HG03571 (cell line): ENCODE measurements at regions not wholly inside any gene's neighbourhood (a gene's known extent, or its start where the extent isn't known, plus 50 kb on each side); places are given as distances from the start of the nearest gene placed in this dataset.
"Not testable (repeated sequence)": the region's sequence is repeated elsewhere in the genome, so short reads cannot be mapped to it uniquely, and the experiment has no call there.

Experiments
- ATAC-seq: cut with Tn5 transposase; IDR thresholded peaks from one replicate; pipeline ENCODE4 v1.9.1; 2021; ENCODE audit not compliant: unreplicated experiment

DNA sequence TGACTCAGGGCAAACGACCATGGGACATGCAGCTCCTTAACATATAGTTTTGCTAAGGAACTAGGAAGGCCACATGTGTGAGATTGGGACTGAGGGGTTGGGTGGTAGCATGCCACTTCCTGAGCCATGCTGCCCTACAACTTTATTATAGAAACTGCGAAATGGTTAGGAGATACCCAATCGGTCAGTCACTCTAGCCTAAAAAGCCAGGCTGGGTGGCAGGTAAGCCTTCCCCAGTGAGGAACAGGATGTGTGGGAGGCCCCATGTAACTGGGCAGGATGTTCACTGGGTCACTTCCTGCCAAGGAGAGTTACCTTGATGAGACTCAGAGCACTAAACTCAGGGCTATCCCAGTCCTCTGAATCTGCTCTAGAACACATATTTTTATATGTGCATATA, 123.5 kb downstream of the MAP3K7 start:
- no peak for ATAC-seq

DNA sequence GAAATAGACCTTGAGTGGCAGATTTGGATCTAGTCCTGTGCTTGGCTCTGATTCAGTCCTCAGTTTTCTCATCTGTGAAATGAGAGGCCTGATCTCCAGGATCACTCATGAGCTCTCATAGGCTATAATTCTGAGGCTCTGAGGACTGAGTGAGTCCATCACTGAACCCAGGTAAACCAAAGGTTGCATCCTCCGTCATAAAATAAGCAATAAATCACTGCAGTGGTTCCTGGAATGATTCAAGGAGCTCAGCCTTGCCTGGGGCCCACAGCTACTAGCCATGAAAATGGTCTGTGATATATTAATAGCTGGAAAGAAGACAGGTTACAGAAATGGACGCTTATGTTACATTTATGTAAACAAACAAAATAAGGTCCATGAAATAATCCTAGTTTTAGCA, 124.8 kb downstream of the MAP3K7 start:
- ATAC-seq: no peak

DNA sequence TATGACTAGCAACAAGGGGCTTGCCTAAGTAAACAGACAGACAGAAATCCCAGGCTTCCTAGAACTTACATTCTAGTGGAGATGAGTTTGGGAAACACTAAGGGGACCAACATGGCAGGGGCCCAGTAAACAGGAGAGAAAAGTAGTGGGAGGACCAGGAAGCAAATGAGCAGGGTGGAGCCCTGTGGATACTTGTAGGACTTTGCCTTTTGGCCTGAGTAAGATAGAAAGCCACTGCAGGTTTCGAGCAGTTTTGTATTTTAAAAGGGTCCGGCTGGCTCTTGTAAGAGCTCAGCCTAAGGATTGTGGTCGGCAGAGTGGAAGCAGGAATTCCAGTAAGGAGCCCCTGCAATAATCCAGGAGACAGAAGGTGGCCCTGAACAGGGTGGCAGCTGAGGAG, 125.5 kb downstream of the MAP3K7 start:
- no peak for ATAC-seq

DNA sequence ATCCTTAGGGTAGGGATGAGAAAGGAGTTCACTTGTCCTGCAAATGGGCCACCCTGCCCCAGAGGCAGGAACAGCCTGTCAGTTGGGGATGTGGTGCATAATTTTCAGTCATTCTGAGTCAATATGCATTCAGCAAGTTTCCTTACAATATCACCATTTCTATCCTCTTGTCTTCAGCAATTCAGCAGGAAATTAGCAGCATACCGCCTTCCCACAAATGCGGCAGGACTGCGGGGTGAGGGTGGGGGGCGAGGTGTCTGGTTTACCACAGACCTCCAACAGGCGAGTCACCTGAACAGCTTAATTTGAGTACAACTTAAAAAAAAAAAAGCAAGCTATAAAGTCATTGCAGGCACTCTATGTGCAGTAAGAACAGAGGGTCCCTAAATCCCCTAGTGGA, 126.8 kb downstream of the MAP3K7 start:
- no peak for ATAC-seq

DNA sequence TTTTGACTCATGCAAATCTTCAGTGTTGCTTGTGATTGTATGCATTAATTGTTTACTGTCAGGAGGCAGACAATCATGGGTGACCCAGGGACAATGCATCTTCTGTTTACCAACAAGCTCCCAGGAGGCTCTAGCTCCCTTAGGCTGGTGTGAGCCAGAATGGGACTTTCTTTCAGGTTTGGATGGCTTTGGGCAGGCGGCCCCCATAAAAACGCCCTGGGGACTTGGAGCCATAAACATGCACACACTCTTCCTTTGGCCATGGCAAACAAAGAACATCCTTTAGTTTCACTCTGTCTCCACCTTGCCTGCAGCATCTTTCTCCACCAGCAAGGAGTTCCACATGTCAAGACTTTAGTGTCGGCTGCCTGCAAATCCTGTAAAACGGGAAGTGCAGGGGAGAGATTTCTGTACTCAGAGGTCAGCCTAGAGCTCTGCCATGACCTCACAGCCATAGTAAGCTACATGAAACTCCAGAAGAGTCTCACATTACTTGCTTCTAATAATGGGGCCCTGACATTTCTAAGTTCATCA, 127.6 kb downstream of the MAP3K7 start:
- no peak for ATAC-seq

DNA sequence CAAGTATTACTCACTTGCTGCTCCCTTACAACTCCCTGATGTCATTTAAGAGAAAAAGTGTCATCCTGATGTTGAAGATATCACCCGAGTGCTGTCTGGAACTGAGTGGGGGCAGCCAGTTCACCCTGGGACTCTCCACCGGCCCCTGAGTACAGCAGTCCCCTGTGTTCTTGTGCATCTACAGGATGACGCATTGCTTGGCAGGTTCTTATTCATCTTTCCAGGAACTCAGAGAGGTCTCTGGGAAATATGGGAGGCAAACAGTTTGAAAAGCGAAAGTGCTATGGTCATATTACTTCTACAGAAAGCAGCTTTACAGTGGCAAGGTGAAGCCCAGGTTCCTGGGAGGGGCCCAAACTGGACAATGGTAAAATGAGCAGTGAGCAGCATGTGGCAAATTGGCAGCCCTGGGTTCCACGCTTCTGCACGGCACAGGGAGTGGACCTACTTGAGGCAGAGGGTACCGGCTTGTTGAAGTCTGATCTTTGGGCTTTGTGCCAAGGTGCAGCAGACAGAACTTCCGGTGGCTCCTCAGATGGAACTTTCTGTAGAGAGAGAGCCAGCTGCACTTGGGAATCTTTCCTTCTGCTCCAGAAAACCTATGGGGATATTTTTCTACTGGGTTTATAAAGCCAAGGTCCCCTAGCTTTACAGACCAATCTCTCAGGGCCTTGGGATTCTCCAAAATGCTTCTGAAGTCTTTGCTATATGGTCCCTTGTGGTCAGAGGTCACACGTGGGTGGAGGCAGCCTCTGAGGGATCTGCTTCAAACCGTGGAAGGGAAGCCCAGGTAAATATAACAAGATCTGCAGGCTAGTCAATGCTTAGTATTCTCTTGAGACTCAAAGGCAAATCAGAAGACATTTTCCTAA, 128.3 kb downstream of the MAP3K7 start:
- no peak for ATAC-seq

DNA sequence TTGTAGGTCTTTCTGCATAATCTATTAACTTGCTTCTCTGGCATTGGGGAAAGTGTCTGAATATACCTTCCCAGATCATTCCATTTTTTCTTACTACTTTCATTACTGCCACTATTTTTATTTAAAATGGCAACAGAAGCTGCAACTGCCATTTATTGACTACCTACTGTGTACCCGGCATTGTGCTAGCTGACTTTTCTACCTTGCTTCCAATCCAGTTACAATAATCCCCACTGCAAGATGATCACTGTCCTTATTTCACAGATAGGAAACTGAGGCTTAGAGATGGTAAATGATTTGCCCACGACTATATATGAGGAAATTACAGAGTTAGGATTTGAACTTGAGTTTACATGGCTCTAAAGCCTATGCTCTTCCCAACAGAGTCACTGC, 129.0 kb downstream of the MAP3K7 start:
- no peak for ATAC-seq

DNA sequence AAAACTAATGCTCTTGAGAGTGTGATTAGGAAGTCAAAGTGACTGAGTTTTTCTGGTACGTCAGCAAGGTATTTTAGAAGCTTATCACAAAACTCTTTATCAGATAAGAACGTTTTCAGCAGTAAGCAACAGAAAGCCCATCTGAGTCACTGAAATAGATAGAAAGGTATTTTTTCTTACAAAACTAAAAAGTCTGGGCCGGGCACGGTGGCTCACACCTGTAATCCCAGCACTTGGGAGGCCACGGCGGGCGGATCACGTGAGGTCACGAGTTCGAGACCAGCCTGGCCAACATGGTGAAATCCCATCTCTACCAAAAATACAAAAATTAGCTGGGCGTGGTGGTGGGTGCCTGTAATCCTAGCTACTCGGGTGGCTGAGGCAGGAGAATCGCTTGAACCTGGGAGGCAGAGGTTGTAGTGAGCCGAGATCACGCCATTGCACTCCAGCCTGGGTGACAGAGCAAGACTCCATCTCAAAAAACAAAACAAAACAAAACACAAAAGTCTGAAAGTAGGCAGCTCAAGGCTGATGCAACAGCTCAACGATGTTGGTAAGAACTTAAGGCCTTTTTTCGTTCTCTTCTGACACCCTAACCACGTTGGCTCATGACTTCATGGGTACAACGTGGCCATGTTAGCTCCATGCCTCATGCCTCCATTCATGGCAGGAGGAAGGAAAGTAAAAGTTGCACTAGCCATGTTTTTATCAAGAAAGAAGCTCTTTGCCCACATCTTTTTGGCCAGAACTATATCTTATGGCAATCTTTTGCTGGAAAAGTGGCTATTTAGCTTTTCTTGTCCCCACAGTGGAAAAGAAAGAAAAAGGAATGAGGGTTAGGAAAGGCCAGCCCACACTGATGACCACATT, 129.6 kb downstream of the MAP3K7 start:
- not testable (repeated sequence) for ATAC-seq

DNA sequence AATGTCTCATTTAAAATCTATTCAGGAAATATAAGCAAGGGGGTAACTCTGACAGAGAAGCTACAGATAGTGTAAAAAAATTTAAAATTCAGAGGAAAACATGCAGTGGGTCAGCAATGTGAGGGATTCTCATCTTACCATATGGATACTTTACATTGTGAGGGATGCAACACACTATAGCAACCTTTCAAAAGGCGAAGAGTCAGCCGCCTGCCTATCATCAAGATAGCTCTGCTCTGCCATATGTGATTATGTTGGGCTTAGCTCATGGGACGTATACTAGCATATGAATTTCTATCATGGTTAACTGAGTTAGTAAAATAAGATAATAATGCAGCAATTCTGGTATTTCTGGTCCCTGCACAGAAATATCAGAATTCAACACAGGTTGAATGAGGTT, 130.9 kb downstream of the MAP3K7 start:
- ATAC-seq: no peak

DNA sequence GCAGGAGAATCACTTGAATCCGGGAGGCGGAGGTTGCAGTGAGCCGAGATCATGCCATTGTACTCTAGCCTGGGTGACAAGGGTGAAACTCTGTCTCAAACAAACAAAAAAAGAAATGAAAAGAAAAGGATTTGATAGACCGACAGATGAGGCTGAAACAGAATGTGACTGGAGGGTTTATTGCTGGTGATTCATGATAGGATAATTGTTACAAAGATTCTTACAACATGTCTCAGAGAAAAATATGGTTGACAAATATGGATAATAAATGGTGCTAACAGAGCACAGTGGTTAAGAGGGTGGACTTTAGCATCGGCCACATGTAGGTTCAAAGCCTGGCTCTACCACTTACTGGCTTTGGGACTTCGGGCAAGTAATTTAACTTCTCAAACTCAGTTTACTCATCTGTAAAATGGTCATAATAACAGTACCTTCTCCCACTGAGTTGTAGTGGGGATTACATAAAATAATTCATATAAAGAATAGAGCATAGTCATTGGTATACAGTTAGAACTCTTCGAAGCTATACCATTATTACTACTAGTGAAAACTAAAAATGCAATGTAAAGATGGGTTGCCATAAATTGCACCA, 131.9 kb downstream of the MAP3K7 start:
- ATAC-seq: no peak

DNA sequence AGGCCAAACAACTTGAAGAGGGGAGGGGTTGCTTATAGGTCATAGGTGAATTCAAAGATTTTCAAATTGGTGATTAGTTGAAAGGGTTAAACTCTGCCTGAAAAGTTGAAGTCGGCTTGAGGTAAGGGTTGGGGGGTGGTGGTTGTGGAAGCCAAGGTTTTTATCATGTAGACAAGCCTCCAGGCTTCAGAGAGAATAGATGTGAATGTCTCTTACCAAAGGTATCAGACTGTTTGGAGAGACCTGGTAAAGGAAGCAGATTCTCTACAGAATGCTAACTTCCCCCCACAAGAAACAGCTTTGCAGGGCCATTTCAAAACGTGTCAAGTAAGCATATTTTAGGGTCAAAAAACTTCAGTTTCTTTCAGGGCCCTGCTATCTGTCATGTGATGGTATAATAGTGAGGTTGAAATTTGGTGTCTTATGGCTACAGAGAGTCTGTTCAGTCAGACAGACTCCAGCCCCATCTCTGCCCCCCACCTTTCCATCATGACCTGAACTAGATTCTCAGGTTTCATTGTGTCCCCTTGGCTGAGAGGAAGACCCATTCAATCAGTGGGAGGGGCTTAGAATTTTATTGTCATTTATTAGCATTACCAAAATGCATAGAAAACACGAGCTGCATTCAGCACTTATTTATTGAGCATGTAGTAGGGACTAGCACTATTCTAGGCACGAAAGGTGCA, 136.5 kb downstream of the MAP3K7 start:
- ATAC-seq: no peak

DNA sequence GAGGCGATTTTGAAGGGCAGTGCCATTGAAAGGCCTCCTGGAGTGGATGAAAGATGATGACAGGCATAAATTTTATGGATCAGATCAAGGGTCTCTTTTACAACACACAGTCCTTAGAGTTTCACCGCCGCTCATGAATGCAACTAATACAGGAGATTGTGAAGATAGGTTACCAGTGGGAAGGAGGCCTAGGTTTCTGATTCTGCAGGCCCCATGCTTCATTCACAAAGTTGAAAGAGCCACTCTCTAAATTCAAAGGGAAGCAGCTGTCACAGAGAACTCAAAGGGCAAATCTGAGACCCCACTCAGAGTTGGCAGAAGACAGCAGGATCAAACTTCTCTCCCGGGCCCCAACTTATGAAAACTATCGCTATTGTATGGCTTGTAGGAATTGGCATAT, 137.6 kb downstream of the MAP3K7 start:
- ATAC-seq: no peak

DNA sequence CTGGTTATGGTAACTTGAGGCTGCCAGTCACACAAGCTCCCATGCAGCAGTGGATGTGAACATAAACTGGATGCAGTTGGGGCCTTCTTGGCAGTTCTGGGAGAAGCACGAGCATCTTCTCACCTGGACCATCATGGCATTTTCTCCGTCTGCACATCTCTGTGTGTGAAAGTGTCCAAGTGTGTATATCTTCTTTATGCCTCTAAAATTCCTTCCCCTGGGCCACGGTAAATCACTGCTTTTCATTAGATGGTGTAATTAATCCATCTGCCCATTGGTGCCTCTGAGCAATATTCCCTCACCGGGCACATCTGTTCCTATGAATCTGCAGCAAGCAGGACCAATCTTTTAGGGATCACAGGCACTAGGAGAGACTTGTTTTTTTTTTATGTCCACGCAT, 138.0 kb downstream of the MAP3K7 start:
- no peak for ATAC-seq

DNA sequence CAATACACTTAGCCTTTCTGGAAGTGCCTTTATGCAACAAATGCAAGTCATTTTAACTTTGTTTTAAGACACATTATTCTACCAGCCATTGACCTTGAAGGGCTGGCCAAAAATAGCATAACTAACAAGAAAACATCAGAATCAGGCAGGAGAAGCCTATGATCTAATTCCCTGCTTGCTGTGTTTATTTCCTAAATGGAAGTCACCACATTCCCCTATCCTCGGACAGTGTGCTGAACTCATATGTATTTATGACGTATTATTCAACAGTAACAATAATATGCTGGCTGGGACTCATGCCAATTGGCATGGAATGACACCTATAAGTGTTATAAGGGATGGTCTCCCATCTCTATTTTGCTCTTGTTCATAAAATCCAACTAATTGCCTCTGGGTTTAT, 140.7 kb downstream of the MAP3K7 start:
- ATAC-seq: no peak

DNA sequence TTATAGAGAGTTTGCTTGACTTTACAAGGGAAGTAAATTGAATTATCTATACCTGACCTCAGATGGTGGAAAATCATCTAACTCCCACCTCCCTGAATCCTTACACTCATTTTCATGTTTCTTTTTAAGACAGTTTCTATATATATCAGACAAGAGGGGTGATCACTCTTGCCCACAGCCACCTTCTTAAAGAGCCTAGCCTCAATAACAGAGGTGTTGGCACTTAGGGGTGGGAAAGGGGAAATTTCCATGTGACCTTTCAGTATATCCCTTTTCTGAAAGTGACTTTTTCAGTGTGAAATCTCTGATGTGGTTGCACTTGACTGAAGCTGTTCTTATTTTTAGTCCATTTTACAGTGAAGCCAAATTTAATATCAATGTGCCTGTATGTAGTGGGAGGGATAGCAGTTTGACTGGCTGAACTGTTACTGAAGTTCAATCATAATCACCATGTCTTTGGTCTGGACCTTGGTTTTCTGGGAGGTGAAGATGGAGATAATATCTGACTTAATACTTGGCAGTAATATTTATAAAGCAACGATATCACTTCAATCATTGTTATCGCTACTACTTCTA, 141.3 kb downstream of the MAP3K7 start:
- ATAC-seq: no peak

DNA sequence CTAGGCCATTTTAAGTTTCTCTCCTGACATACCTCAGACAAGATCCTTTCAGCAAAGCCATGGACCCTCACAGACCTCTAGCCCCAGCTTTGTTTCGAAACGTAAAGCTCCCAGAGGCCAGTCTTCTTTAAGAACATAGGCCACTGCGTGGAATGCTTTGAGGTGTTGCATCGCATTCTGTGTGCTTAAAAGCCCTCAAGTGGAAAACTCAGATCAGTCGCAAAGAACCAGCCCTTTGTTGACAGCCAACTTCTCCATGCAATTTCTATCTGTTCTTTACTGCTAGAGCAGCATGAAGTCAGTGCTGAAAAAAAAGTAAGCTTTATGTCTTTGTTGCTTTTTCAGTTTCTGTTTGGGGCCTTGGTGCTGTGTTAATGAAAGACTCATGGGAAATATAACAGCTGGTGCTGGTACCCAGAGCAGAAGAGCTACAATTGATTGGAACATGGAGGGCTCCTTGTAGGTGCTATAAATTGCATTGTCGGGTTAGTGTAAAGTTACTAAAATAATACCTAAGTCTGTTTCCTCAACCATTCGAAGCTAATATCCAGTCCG, 142.6 kb downstream of the MAP3K7 start:
- no peak for ATAC-seq

DNA sequence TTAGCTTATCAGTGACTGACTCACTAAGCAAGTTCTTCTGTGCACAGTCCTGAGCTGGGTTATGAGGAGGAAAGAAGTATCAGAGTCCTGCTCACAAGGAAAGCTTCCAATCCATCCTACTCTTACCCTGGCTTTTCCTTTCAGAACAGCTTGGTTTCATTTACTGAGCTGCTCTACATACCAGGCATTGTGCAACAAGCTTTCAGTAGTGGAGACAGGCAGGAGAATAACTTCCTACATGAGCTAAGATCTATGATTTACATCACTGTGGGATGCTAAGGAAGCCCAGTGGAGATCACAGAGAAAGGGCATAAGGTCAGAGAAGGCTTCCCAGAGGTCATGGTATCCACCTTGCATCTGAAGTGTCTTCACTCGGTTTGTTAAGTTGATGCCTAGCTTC, 144.5 kb downstream of the MAP3K7 start:
- no peak for ATAC-seq

DNA sequence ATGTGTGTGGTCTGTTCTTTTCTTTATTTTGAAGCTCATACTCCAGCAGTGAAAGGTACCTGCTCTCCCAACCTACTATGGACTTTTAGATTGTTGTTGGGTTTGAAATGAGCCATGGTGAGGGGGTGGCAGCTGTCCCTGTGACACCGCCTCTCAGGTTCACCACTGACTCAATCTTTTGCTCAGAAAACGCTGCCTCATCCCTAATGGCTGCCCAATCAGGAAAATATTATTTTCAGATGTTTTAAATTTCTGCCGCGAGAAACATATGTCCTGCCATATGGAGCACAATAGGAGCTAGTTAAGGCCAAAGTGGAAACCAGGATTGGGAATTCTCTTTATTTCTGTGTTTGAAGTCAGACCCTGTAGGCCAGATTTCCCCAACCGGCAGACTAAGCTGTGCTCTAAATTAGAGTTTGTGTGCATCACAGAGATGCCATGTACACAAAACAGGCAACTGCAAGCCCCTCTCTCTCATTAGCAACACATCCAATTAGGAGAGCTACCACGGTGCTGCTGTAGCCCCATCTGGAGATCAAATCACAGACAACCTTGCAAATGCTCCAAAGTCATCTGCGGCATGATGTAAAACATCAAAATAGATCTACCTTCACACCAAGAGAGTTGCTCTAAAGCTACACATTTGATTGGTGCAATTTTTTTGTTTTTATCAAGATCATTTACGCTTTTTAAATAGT, 144.1 kb upstream of the BACH2 start:
- no peak for ATAC-seq

DNA sequence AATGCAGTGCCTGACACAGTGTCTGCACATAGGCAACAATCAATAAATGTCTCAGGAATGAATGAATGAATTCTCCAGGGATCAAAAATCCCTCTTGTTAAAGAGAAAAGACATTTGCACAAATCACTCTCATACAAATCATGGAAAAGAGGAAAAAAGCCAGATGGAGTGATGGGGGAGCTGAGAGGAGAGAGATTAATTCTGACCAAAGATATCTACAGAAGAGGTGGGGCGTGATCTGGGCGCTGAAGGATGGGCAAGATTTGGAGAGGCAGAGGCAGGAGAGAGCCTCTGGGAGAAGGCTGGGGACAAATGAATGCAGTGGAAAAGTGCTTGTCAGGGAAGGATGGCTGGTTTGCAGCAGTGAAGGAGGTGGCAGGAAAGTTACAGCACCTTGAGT, 142.9 kb upstream of the BACH2 start:
- ATAC-seq: no peak

DNA sequence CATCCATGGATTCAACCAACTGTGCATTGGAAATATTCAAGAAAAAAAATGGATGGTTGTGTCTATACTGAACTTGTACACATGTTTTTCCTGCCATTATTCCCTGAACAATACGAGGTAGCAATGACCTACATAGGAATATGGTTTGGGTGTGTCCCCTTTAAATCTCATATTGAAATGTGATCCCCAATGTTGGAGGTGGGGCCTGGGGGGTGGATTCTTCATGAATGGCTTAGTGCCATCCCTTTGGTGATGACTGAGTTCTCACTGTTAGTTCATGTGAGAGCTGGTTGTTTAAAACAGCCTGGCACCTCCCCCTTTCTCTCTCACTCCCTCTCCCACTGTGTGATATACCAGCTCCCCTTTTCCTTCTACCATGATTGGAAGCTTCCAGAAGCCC, 139.8 kb upstream of the BACH2 start:
- ATAC-seq: no peak
